ENCODE measurements at regions not wholly inside any gene's neighbourhood (a gene's known extent, or its start where the extent isn't known, plus 50 kb on each side); places are given as distances from the start of the nearest gene placed in this dataset.

GRCh38 chr18:59818769-59819168 is 81.0 kb upstream of the PMAIP1 start:
- TF ChIP-seq CTCF (IDR thresholded peaks at IDR 0.05) (no peak), POLR2A (IDR thresholded peaks at IDR 0.05) (no peak)
